ENCODE measurements at regions not wholly inside any gene's neighbourhood (a gene's known extent, or its start where the extent isn't known, plus 50 kb on each side); places are given as distances from the start of the nearest gene placed in this dataset.

GRCh38 chr10:123569436-123570035, 96.6 kb upstream of the GPR26 start:
- no peak overlapping the region for H3K4me3 ChIP-seq (ENCODE audit: low read depth, low read length)
- in situ Hi-C loops (cut with HindIII; ENCODE audit: low pct_ligation_motif_present, low sequenced_read_pairs): no loop called here
- H3K27me3 ChIP-seq (replicated peaks): no peaks in the 10 kb centered on the region
- no peak for DNase-seq
- TF ChIP-seq, protein P1, sequence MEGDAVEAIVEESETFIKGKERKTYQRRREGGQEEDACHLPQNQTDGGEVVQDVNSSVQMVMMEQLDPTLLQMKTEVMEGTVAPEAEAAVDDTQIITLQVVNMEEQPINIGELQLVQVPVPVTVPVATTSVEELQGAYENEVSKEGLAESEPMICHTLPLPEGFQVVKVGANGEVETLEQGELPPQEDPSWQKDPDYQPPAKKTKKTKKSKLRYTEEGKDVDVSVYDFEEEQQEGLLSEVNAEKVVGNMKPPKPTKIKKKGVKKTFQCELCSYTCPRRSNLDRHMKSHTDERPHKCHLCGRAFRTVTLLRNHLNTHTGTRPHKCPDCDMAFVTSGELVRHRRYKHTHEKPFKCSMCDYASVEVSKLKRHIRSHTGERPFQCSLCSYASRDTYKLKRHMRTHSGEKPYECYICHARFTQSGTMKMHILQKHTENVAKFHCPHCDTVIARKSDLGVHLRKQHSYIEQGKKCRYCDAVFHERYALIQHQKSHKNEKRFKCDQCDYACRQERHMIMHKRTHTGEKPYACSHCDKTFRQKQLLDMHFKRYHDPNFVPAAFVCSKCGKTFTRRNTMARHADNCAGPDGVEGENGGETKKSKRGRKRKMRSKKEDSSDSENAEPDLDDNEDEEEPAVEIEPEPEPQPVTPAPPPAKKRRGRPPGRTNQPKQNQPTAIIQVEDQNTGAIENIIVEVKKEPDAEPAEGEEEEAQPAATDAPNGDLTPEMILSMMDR (IDR thresholded peaks at IDR 0.05; ENCODE audit: low read depth, low read length, missing control alignments): no peak
- no peak overlapping the region for H3K27ac ChIP-seq
- H3K36me3 ChIP-seq (replicated peaks): no peaks in the 10 kb centered on the region

GRCh38 chr10:123570051-123570897, 95.9 kb upstream of the GPR26 start:
- TF ChIP-seq, protein P1 (IDR thresholded peaks at IDR 0.05; ENCODE audit: low read depth, low read length, missing control alignments): no peak
- Histone ChIP-seq H3K36me3 (replicated peaks) (no peaks in the 10 kb centered on the region), H3K27me3 (replicated peaks) (no peaks in the 10 kb centered on the region), H3K27ac (no peak overlapping the region), H3K4me3 (ENCODE audit: low read depth, low read length) (no peak overlapping the region)
- in situ Hi-C loops (cut with HindIII; ENCODE audit: low pct_ligation_motif_present, low sequenced_read_pairs): no loop called here
- no peak for DNase-seq

DNA sequence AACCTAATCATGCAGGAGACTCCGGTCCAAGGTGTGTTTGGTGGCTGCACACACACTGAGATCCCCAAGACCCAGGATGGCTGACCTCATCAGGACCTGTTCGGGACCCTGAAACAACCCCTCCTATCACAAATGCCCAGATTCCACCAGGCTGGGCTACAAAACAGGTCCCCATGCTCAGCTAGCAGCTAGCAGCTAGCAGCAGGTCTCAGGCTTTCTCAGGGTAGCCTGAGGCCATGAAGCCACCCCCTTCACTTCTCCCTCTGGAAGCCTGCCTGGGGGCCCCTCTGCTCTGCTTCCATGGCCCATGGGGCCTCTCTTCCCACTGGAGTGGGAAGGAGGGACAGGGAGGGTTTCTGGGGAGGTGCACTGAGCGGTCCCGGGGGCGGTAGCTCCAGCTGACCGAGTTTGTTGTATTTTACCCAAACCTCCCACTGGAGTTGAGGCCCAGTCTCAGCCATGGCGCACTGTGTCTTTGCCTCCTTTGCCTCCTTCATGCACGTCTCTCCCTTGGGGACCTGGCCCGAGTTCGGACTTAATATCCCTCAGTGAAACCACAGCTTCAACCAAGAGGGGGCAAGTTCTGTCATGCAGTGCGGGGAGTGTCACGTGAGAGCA, 95.1 kb upstream of the GPR26 start:
- no peaks in the 10 kb centered on the region for H3K27me3 ChIP-seq (replicated peaks)
- H3K27ac ChIP-seq: no peak overlapping the region
- in situ Hi-C loops (cut with HindIII; ENCODE audit: low pct_ligation_motif_present, low sequenced_read_pairs): no loop called here
- no peak overlapping the region for H3K4me3 ChIP-seq (ENCODE audit: low read depth, low read length)
- DNase-seq: no peak
- TF ChIP-seq, protein P1 (IDR thresholded peaks at IDR 0.05; ENCODE audit: low read depth, low read length, missing control alignments): no peak
- no peaks in the 10 kb centered on the region for H3K36me3 ChIP-seq (replicated peaks)

GRCh38 chr10:123571978-123572377, 94.2 kb upstream of the GPR26 start:
- H3K36me3 ChIP-seq (replicated peaks): no peaks in the 10 kb centered on the region
- no peak overlapping the region for H3K27ac ChIP-seq
- no peak overlapping the region for H3K4me3 ChIP-seq (ENCODE audit: low read depth, low read length)
- in situ Hi-C loops (cut with HindIII; ENCODE audit: low pct_ligation_motif_present, low sequenced_read_pairs): no loop called here
- DNase-seq: no peak
- TF ChIP-seq, protein P1 (IDR thresholded peaks at IDR 0.05; ENCODE audit: low read depth, low read length, missing control alignments): no peak
- no peaks in the 10 kb centered on the region for H3K27me3 ChIP-seq (replicated peaks)

DNA sequence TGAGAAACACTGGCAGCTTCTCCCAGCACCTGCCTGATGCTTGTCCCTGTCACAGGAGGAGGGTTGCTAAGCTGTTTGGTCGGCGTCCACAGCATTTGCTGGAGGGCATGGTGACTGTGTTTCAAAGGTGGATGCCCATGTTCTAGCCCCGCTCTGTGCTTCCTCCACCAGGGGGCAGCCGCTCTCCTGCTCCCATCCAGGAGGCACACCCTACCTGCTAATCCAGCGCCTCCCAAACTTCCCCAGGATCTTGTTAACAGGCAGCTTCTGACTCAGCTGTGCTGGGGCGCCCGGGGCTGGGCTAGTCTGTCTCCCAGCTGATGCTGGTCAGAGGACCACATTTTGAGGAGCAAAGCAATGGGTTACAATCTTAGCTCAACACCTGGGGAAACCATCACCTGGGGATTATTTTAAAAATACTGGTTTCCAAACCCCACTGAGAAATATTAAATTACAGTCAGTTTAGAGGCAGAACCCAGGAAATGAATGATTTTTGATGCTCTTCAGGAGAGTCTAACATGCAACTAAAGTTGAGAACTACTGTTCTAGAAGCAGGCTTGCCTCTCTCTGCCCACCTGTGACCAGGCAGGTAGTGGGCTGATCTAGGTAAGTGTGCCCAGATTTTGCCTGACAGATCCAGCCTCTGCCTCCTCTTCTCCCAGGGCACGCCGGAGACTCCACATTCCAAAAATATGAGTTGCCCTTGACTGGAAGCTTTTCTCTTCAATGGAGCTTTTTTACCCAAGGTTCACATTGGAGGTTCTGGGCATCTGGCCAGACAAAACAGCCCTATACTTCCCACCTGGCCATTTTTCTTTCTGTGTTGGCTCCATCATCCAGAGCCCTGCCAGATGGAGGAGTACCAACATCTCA, 92.7 kb upstream of the GPR26 start:
- peak; percentile 6 for DNase-seq
- in situ Hi-C loops (cut with HindIII; ENCODE audit: low pct_ligation_motif_present, low sequenced_read_pairs): no loop called here
- Histone ChIP-seq H3K27ac (no peak overlapping the region), H3K4me3 (ENCODE audit: low read depth, low read length) (no peak overlapping the region), H3K36me3 (replicated peaks) (no peaks in the 10 kb centered on the region), H3K27me3 (replicated peaks) (no peaks in the 10 kb centered on the region)
- TF ChIP-seq, protein P1 (IDR thresholded peaks at IDR 0.05; ENCODE audit: low read depth, low read length, missing control alignments): peak; percentile 45

All from brain microvascular endothelial cell (primary cell).